Prostate gland (tissue), 2 donors: ENCODE measurements at regions not wholly inside any gene's neighbourhood (a gene's known extent, or its start where the extent isn't known, plus 50 kb on each side); places are given as distances from the start of the nearest gene placed in this dataset.

Experiments used
- CTCF ChIP-seq, 4 experiments: fragments of 200-600 bp in 2 of 4; fragments of 450-650 bp in 2 of 4; sonication (generic) in 2 of 4; IDR thresholded peaks; 1 replicate in 3 of 4; 2 replicates in 1 of 4; pipeline ENCODE4 v1.5.1; 2016 to 2019; ENCODE audit warnings: antibody characterized with exemption in 4 of 4, mild to moderate bottlenecking in 2 of 4, moderate library complexity in 2 of 4
- POLR2A ChIP-seq: fragments of 450-650 bp; IDR thresholded peaks from one replicate; pipeline ENCODE4 v1.6.1; 2016; ENCODE audit warnings: antibody characterized with exemption, mild to moderate bottlenecking
- POLR2AphosphoS5 ChIP-seq: sonication (generic); formaldehyde crosslinking; IDR thresholded peaks from one replicate; pipeline ENCODE4 v1.6.1; 2017; ENCODE audit warnings: antibody characterized with exemption

DNA sequence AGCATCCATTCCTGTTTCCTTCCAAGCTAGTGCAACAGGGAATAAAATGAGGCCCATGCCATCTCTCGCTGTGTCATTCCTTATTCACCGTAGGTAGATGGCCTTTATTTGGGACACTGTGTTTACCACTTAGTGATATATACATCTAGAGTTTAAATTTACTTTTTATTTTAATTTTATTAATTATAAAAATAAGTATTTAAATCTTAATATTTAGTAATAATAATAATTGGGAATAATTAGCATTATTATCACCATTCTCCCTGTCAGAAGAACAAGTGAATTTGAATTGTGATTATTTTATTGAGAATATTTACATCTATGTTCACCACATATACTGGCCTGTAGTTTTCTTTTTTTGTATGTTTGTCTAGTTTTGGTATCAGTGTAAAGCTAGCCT lies 692.9 kb upstream of the KIF2B start:
- TF ChIP-seq CTCF (IDR thresholded peaks at IDR 0.05) (no peak), POLR2A (no peak), POLR2AphosphoS5 (no peak)
